Activated CD4-positive, CD25-positive, alpha-beta regulatory T cell treated with anti-CD3 and anti-CD28 coated beads, Interleukin-2, amount 50 U/mL, for 24 hours (primary cell): ENCODE measurements at regions not wholly inside any gene's neighbourhood (a gene's known extent, or its start where the extent isn't known, plus 50 kb on each side); places are given as distances from the start of the nearest gene placed in this dataset.

Experiments used
- ATAC-seq, 2 donors: fragments of 150-1000 bp; cut with Tn5 transposase; one replicate each; pipeline ENCODE4 v1.10.0; 2021; ENCODE audit warnings: mild to moderate bottlenecking in 1 of 2, moderate library complexity in 1 of 2

DNA sequence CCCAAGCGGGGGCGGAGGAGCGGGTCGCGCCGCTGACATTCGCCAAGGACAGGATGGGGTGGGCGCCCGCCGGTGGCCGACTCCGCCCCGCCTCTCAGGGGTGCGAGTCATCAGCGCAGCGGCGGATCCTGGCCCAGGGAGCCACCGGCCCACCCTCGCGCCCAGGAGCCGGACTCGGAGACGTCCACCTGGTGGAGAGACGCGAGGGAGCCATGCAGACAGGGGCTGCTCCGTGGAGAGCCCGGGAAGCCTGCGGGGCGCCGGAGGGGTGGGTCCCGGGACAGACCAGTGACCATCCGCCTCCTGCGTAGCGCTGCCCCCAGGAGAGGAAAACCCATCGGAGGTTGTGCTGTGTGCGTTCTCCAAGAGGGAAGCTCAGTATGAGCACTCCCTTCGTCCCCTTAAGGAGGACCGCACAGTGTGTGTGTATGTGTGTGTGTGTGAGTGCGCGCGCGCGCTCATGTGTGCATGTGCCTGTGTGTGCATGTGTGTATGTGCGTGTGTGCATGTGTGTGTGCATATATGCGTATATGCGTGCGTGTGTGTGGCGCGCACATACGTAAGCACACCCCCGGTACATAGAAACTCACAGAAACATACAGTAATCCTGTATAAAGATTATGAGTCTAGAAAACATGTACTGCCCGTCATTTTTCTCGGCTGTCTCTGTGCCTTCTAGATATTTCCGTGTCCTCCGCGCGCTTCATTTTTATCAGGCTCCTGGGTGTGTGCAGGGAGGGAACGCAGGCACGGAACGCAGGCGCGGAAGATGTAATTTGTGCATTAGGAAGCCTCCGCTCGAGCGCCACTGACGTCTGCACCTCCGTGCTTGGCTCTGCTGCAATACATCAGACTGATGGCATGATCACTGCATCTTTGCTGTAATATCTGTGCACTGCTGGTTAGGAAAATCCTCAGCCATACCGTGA is 158.9 kb downstream of the TBXT start:
- no peak for ATAC-seq

DNA sequence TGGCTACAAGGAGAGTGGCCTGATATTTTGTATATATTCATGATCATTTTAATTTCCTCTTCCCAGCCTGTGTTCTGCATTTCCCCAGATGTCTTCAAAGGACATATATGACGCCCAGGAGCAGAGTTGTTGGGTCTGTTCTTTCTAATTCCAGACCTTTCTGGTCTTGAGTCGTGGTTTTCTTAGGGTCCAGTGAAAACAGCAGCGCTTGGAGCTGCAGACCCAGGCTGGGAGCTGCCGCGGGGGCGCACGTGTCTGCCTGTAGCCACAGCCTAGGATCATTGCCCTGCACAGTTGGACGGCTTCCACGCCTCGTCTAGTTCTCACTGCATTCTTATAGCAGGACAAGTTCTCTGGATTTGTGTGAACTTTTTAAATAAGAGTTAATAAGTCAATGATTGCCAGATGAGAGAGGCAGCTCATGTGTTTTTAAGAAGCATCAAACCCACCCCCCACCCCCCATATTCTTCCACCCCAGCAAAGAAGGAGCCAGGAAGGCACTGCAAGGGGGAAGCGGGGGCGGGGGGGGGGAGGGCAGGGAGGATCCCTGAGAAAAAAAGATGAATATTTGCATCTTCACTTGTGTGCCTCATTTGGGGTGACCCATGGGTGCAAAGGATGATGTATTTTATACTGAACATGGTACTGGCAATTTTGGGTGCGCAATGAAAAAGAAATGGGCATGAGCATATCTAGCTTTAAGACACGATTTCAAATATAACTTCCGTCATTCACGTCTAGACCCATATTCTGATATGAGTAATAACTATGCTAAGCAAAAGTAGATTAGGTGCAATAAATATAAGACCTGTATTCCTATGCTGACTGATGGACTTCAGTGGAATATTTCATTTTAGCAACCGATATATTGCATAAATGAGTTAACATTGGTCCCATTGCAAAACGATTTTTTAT is 160.0 kb downstream of the TBXT start:
- no peak for ATAC-seq

DNA sequence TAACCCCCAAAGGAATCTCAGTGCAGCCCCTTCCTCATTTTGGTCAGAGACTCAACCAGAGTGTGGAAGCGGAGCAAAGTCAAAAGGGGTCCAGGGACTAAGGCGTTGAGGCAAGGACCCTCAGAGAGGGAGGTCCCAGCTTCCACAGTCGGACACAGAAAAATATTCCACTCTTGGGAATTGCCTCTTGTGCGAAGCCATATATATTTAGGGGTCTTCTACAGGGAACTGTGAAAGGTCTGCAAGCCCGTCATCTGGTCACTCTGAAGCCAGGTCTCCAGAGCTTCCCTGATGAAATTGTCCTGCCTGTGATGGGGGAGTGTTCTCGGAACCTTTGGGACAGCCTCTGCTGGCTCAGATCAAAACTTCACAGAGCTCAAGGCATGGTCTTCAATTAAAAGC is 160.8 kb downstream of the TBXT start:
- no peak for ATAC-seq

DNA sequence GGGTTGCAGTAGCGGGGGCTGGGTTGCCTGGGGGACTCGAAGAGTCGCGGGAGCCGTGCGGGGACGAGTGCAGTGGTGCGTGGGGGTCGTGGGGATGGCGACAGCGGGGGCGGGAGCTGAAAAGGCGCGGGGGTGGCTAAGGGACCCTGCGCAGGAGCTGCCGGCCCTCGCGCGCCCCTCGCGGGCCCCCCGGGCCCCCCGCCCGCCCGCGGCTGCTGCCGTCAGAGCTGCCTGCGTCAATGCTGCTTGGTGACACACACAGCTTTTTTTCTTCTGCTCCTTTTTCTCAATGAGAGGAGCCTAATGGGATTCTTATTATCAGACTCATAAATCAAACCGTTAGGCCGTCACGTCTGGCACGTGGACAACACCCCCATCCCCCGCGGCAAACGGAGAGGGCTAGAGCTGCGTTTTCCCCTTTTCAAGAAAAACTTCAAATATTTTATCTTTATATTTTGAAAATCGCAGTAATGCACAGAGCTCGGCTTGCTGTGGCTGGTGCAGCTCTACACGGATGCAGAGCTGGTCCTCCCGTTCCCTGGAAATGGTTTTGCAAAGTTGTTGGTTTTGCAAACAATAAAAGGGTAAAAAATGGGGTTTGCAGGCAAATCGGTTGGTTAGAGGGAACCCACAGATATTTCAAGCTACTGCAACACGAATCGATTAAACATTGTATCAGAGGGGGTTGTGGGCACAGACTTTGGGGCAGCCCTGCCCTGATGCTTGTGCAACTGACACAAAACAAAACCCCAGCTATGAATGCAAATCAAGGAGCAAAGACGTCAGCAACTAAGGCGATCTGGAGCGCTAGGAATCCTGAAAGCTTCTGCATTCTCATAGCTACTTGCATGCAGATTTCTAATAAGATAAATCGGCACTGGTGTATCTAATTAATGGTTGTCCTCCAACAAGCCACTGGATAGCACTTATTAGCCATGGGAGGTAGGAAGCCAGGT is 161.4 kb downstream of the TBXT start:
- no peak for ATAC-seq

DNA sequence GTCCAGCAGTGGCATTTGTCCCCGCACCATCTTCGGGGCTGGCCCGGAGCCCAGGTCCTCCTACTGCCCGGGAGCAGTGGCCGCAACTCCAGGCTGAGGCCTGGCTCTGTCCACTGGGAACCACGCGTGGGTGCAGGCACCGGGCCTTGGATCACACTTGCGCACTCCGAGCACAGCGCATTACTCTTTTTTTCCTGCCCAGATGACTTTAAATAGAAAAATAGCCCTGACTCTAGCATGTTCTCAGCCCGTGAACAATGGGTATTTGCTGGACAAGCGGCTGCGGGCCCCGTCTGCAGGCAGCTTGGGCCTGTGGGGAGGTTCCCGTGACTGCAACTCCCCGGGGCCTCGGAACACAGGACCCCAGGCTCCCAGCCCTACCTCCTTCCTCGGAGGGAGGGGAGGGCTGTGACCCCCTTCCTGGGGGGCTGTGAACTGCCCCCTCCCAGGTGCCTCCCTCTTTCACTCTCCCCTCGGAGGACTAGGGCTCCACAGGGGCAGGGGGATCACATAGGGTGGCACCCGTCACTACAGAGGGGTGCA is 162.2 kb downstream of the TBXT start:
- ATAC-seq: no peak

DNA sequence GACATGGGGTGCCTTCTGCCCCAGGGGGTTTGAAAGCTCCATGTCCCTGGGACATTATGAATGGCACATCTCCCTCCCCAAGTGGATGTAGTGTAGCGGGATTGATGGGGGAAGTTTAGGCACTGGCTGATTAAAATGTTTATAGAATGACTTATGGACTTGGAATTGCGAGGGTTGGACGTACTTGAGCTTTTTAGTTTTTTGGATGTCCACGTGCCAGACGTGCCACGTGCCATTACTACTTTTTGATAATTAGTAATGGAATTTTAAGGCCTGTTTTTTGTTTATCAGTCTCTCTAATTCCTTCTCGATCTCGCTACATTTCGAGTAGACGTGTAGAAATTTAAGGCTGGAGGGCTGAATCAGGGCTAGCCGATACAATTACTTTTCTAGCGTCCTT is 162.8 kb downstream of the TBXT start:
- ATAC-seq: no peak

DNA sequence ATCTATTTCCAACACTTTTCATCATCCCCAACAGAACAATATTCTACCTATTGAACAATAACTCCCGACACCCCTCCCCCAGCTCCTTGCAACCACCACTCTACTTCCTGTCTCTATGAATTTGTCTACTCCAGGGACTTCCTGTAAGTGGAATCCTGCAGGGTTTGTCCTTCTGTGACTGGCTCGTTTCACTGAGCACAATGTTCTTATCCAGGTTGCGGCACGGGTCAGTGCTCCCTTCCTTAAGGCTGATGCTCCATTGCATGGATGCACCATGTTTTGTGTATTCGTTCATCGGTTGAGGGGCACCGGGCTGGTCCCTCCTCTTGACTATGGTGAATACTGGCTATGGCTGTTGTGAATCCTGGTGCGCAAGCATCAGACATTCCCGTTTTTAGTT is 163.2 kb downstream of the TBXT start:
- no peak for ATAC-seq

DNA sequence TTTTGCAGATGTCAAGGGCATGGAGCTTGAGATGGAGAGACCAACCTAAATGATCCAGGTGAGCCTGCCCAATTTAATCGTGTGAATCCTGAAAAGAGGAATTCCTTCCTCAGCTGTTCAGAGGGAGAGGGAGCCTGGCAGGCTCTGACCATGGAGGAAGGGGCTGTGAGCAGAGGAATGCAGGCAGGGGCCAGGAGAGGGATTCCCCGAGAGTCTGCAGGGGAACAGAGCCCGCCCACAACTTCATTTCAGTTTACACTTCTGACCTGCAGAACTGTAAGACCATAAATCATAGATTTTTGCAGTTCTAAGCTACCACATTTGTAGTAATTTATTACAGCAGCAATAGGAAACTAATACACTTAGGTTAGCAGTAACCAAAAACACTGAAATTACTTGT is 164.1 kb downstream of the TBXT start:
- no peak for ATAC-seq

DNA sequence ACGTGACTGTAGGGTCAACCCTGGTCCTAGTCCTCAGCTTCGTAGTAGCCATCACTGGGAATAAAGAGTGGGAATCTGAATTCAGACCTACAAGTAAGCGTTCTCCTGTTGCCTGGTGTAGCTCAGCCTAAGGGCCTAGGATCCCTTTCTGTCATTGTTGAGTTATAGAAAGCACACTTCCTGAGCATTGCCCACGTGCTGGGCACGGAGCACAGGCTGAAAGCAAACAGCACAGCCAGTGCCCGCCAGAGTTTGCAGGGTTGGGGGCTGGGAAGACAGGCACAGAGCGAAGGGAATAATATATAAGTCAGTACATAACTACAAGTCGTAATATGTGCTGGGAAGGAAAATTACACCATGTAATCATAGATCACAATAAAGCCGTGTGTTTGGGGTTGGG is 166.3 kb downstream of the TBXT start:
- ATAC-seq: no peak

DNA sequence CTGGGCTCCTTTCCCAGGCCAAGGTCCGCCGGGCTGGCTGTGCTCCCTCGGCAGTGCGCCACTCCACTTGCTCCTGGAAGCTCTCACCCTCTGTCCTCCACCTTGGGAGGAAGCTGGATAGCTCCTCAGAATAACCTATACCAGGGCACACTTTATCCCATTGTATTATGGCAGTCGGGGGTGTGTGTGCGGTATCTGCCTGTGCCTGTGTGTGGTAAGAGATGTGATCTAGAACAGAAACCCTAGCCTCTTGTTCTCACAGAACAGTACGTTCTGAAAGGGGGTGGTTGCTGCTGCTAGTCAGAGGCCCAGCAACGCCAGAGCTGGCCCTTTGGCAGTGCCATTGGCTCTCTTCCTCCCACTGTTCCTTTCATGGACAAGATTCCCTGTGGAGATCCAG is 168.4 kb downstream of the TBXT start:
- ATAC-seq: no peak

DNA sequence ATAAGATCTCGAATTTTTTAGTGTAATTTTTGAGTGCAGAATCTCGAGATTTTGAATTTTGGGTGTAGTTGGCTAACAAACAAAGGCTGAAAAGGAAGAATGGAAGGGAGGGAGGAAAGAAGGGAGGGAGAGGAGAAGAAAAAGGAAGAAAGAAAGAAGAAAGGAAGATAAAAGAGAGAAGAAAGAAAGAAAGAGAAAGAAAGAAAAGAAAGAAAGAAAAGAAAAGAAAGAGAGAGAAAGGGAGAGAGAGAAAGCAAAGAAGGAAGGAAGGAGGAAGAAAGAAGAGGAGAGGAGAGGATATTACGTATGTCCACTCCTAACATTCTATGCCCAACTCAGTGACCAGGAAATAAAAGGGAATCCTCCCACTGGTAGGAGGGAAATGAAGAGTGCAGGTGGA is 169.6 kb downstream of the TBXT start:
- ATAC-seq: no peak

DNA sequence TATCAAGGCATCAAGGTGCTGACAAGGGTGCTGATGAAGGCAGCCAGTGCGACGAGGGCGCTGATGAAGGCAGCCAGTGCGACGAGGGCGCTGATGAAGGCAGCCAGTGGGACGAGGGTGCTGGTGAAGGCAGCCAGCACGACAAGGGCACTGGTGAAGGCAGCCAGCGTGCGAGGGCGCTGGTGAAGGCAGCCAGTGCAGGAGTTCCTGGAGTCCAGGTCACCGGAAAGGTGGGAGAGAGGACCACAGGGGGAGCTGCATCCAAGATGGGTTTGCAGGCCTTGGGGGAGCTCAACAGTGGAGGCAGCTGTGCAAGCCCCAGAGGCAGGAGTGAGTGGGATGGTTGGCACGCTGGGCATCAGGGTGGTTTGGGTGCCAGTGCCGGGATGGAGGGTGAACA is 176.3 kb downstream of the TBXT start:
- ATAC-seq: no peak

DNA sequence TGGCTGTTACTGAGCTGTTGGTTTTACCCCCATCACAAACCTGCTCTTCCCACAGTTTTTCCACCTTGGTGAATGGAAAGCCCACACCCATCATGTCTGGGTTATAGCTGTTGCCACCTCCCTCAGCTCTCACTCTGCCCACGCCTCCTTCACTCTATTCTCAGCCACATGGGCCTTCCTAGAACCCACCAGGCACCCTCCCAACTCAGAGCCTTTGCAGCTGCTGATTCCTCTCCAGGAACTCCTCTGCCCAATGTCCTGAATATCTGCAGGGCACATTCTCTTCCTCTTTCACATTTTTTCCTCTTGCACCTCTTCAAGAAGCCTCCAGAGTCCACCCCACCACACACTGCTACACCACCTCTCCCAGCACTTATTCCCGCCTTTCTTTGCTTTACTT is 177.4 kb downstream of the TBXT start:
- no peak for ATAC-seq

DNA sequence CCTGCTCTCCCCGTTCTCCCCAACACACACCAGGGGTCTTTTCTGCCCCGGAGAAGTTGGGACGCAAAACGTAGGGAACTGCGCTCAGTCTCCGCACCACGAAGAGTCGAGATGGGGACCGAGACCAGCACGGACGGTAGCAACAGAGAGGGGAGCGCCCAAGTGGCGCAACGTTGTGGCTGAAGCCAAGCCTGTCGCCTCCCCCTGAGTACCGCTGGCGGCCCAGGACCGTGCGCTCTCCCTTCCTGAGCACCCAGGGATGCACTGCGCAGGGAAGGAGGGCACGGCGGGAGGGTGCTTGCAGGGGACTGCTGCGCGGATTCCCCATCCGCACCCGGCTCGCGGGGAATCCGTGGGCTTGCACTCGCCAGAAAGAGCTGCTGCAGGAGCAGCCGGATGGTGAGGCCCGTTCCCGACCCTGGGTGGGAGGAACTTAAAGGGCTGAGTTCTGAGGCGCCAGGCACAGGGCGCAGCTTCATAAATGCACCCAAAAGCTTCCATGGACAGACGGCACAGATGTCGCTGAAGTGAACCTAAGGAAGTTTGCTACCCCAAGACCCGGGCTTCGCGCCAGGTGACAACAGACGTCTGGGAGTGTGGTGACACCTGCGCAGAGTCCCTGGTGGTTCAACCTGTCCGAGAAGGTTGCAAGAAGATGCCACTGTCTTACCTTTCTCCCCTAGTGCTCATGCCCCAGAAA is 178.7 kb downstream of the TBXT start:
- no peak for ATAC-seq

DNA sequence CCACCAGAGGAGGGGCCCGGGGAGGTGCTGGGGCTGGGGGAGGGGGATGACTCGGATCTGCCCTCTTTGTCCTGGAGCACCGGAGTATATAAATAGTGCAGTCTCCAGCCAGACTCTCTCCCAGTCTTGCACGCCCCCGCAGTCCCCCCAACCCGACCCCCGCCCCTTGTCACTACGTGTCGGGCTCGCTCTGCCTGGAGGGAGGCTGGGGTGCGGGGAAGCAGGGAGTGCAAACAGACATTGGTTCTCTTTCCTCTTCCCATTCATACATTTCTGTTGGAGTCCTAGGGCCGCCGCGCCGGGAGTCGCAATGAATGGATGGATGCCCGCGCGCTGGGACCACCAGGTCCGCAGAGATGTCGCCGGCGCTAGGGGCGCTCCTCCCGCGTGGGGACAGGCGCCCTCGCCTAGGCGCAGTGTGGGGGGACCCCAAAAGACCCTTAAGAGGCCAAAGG is 179.3 kb downstream of the TBXT start:
- ATAC-seq: no peak

DNA sequence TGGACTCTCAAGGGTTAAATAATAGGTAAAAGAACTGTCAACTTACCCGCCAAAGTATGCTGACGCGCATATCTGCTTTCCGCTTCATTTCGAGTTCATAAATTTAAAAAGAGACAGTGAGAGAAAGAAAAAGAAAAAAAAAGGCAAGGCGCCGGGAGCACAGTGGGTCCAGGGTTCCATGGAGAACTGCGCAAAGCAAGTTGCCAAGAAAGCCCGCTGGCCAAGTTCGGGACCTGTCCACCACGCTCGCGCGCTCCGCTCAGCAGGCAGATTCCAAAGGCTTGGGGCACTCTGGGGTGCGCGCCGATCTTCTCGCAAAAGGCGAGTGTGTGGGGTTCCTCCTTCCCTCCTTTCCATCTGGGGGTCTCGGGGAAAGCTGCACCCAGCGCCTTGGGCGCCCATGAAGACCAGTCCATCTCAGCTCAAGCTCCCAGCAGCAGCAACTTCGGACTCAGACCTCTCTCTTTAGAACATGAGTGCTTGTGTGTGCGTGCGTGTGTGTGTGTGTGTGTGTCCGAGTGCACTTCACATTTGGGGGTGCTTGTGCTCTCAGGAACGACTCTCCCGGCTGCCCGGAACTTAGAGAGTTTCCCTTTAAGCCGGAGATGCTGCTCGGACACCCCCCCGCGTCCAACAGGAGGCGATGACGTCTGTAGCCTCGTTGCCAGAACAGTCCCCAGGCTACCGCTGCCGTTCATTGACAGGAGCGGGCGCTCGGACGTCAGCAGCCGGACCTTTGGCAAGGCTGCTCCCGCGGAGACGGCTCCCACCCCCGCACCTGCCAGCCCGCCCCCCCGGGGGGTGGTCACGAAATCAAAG is 180.0 kb downstream of the TBXT start:
- no peak for ATAC-seq

DNA sequence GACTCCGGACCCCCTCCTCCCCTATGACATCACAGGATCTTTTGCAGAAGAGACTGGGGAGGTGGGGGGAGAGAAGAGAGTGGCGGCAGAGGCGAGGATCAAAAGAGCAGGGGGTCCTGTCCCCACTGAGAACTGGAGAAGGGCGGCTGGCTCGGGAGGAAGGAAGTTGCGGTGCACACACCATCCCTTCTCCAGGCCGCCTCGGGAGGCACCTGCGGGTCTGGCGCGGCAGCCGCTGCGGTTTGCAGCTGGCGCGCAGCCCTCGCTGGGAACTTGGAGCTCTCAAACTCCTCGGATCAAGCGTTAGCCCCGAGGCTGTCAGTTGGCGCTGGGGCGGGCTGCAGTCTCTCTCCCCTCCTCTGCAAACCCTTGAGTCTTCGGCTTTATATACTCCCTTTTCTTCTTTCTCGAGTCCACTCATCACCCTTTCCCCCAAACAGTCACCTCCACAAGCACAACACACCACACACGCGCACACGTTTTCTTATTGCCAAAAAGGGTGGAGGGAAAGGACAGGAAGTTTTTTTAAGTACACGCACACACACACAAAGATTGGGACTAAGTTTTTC is 180.7 kb downstream of the TBXT start:
- no peak for ATAC-seq

DNA sequence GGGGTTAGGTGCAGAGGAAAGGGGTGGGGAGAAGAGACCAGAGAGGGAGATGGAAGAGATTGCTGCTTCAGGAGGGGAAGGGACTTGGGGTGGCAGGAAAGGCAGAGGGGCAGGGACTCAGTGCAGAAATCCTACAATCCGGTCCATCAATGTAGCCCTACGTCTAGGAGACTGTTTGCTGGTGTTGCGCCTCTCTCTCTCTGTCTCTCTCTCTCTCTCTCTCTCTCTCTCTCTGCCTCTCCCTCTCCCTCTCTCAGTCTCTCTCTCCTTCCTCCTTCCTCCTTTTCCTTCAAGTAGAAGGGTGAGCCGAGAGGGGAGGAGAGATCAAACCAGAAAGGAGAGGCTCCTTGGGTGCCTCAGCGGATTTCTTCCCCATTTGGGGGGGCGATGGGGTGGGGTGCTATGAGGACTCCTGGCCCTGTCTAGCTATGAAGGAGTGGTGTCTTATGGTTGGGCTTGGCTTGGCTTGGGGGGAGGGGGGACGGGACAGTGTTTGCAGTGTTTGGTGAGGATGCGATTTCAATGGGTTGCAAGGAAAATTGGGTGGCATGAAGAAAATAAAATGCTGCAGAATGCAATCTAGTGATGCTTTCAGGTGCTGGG is 181.2 kb downstream of the TBXT start:
- no peak for ATAC-seq

DNA sequence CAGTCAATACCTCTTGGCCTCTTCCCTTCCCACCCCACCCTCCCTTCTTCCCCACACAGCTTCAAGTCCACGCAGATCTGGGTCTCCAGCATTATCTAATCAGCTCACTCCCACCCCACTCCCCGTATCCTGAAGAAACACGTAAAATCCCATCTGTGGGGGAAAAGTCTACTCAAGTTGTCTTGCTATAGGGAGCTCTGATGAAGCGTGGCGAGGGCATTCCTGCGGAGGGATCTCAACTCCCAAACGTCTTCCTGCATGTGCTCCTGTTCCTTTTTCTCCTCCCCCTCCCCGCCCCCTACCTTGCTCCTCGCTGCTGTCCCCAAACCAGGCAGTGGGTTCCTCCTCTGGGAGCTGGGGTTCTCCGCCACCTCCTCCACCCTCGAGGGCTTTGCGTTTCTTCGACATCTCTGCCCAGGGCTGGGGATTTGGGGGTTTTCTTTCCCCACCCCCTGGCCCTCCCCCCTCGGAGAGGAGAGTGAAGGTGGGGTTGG is 181.8 kb downstream of the TBXT start:
- ATAC-seq: no peak
